Smooth muscle cell (in vitro differentiated cells): ENCODE measurements at regions not wholly inside any gene's neighbourhood (a gene's known extent, or its start where the extent isn't known, plus 50 kb on each side); places are given as distances from the start of the nearest gene placed in this dataset.

Source experiments
- DNase-seq: peaks from one replicate; lab custom pipeline; 2025; ENCODE audit not compliant: unreplicated experiment; lab: John Stamatoyannopoulos, UW
- H2AFZ ChIP-seq: fragments of 200-600 bp; sonication (generic); 2 replicates; pipeline ENCODE4 v1.6.0; 2016; ENCODE audit warnings: antibody characterized with exemption, low read depth, mild to moderate bottlenecking
- H3F3A ChIP-seq: fragments of 200-600 bp; sonication (generic); 2 replicates; pipeline ENCODE4 v1.6.0; 2017; ENCODE audit warnings: antibody characterized with exemption, low read depth
- H3K27ac ChIP-seq: fragments of 200-600 bp; sonication (generic); 2 replicates; pipeline ENCODE4 v1.5.1; 2016; ENCODE audit warnings: low read depth, mild to moderate bottlenecking
- H3K27me3 ChIP-seq: fragments of 200-600 bp; sonication (generic); 2 replicates; pipeline ENCODE4 v1.6.1; 2016; ENCODE audit warnings: low read depth, mild to moderate bottlenecking
- H3K36me3 ChIP-seq: fragments of 200-600 bp; sonication (generic); 2 replicates; pipeline ENCODE4 v1.5.1; 2016; ENCODE audit warnings: low read depth
- H3K4me1 ChIP-seq: fragments of 200-600 bp; sonication (generic); 2 replicates; pipeline ENCODE4 v1.5.1; 2016; ENCODE audit warnings: low read depth
- H3K4me2 ChIP-seq: fragments of 200-600 bp; sonication (generic); 2 replicates; pipeline ENCODE4 v1.6.0; 2016; ENCODE audit warnings: mild to moderate bottlenecking
- H3K4me3 ChIP-seq: fragments of 200-600 bp; sonication (generic); 2 replicates; pipeline ENCODE4 v1.5.1; 2016; ENCODE audit warnings: mild to moderate bottlenecking
- H3K79me2 ChIP-seq: fragments of 200-600 bp; sonication (generic); 2 replicates; pipeline ENCODE4 v1.6.0; 2016; ENCODE audit warnings: low read depth, mild to moderate bottlenecking
- H3K9ac ChIP-seq: fragments of 200-600 bp; sonication (generic); 2 replicates; pipeline ENCODE4 v1.6.0; 2016; ENCODE audit warnings: low read depth
- H3K9me3 ChIP-seq: fragments of 200-600 bp; sonication (generic); replicated peaks from 2 replicates; pipeline ENCODE4 v1.5.1; 2016; ENCODE audit warnings: low read depth
- H4K20me1 ChIP-seq: fragments of 200-600 bp; sonication (generic); 2 replicates; pipeline ENCODE4 v1.6.0; 2016; ENCODE audit warnings: low read depth
- CTCF ChIP-seq: fragments of 200-600 bp; sonication (generic); IDR thresholded peaks from 2 replicates; pipeline ENCODE4 v1.5.1; 2017; ENCODE audit warnings: borderline replicate concordance, mild to moderate bottlenecking, antibody characterized with exemption; ENCODE audit not compliant: insufficient read depth, poor library complexity, severe bottlenecking
- WGBS: methylation state at CpG from one replicate; pipeline ENCODE4 v1.1.7; 2016; ENCODE audit warnings: low lambda C conversion rate; 5-methylcytosine and 5-hydroxymethylcytosine counted together

- no peaks in the 10 kb centered on the region for H3K27me3 ChIP-seq
- no peak for DNase-seq
- WGBS: 74% methylated on average over 4 of the region's 4 CpGs
- no peaks in the 10 kb centered on the region for H3F3A ChIP-seq
- no peak overlapping the region for H3K4me2 ChIP-seq
- H3K4me3 ChIP-seq: no peak overlapping the region
- H3K9me3 ChIP-seq: no peaks in the 10 kb centered on the region
- H4K20me1 ChIP-seq: no peaks in the 10 kb centered on the region
- H3K36me3 ChIP-seq: no peaks in the 10 kb centered on the region
- no peak overlapping the region for H2AFZ ChIP-seq
- H3K9ac ChIP-seq: no peak overlapping the region
- no peak for TF ChIP-seq CTCF
- H3K4me1 ChIP-seq: no peaks in the 10 kb centered on the region
- H3K27ac ChIP-seq: no peak overlapping the region
- no peaks in the 10 kb centered on the region for H3K79me2 ChIP-seq
Measured at GRCh38 chr18:46360102-46360699, 256.0 kb downstream of the HAUS1 start.

DNA sequence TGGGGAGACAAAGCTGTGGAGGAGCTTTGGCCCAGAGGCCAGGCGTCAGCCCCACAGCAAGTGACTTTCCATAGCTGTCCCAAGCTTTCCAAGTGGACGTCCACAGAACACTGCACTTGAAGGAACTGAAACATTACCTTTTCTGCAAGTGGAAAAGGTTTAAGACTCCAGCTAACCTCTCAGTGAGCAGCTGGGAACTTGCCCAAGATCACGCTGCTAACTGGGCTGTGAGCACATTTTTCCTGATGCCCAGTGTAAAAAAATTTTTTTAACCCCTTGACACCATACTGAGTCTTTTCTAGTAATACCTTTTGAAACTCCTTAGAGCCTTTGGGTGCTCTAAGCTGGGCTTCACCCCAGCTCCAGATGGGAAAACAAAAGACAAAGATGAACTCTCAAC is 256.7 kb downstream of the HAUS1 start:
- Histone ChIP-seq H3K9me3 (no peaks in the 10 kb centered on the region), H3K36me3 (no peaks in the 10 kb centered on the region), H3K4me3 (no peak overlapping the region), H2AFZ (no peak overlapping the region), H3K27ac (no peak overlapping the region), H3K4me2 (no peak overlapping the region), H3K9ac (no peak overlapping the region), H3K4me1 (no peaks in the 10 kb centered on the region), H3K27me3 (no peaks in the 10 kb centered on the region), H3F3A (no peaks in the 10 kb centered on the region), H4K20me1 (no peaks in the 10 kb centered on the region), H3K79me2 (no peaks in the 10 kb centered on the region)
- no peak for TF ChIP-seq CTCF
- no peak for DNase-seq
- WGBS: 85% methylated on average over 3 of the region's 3 CpGs

DNA sequence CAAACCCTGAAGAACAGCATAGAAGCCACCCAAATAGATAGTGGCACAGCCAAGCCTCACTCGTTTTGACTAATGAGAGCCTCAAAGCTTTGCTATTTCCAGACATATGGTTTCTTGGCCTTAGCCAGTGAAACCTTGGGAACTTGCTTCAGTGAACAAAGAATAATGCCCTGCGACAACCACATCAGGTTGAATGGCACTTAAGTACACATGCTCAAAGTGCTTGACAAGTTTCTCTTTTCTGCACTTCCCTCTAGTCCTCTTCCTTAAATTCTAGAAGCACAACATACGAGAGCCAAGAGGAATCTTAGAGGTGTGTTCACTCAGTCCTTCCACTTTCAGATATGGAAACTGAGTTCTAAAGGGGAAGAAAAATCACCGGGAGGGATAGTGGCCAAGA is 258.3 kb downstream of the HAUS1 start:
- TF ChIP-seq CTCF: no peak
- no peaks in the 10 kb centered on the region for H3F3A ChIP-seq
- H3K27me3 ChIP-seq: no peaks in the 10 kb centered on the region
- no peak overlapping the region for H2AFZ ChIP-seq
- DNase-seq: no peak
- no peak overlapping the region for H3K27ac ChIP-seq
- no peak overlapping the region for H3K4me2 ChIP-seq
- H4K20me1 ChIP-seq: no peaks in the 10 kb centered on the region
- no peak overlapping the region for H3K9ac ChIP-seq
- no peaks in the 10 kb centered on the region for H3K79me2 ChIP-seq
- H3K9me3 ChIP-seq: no peaks in the 10 kb centered on the region
- no peaks in the 10 kb centered on the region for H3K4me1 ChIP-seq
- WGBS: 92% methylated on average over 4 of the region's 4 CpGs
- H3K36me3 ChIP-seq: no peaks in the 10 kb centered on the region
- H3K4me3 ChIP-seq: no peak overlapping the region

DNA sequence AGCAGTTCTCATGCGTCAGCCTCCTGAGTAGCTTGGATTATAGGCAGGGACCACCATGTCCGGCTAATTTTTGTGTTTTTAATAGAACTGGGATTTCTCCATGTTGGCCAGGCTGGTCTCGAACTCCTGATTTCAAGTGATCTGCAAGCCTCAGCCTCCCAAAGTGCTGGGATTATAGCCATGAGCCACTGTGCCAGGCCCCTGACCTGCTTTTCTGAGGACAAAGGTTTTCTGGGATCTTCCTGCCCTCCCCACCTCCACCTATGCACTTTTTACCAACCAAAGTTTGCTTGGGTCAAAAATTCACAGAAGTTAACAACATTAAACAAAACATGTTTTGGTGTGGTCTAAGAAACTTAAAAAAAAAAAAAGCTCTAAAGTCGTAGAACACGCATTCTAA is 259.9 kb downstream of the HAUS1 start:
- Histone ChIP-seq H3K4me2 (no peak overlapping the region), H3K9me3 (no peaks in the 10 kb centered on the region), H3K36me3 (no peaks in the 10 kb centered on the region), H3K4me3 (no peak overlapping the region), H3F3A (no peaks in the 10 kb centered on the region), H3K27me3 (no peaks in the 10 kb centered on the region), H2AFZ (no peak overlapping the region), H3K4me1 (no peaks in the 10 kb centered on the region), H3K79me2 (no peaks in the 10 kb centered on the region), H3K27ac (no peak overlapping the region), H4K20me1 (no peaks in the 10 kb centered on the region), H3K9ac (no peak overlapping the region)
- 98% methylated on average over 5 of the region's 5 CpGs for WGBS
- no peak for DNase-seq
- no peak for TF ChIP-seq CTCF
